Stimulated activated CD4-positive, alpha-beta T cell treated with anti-CD3 and anti-CD28 coated beads, TNF-alpha, amount 100 ng/mL, for 24 hours (primary cell): ENCODE measurements at regions not wholly inside any gene's neighbourhood (a gene's known extent, or its start where the extent isn't known, plus 50 kb on each side); places are given as distances from the start of the nearest gene placed in this dataset.
"Not testable (repeated sequence)": the region's sequence is repeated elsewhere in the genome, so short reads cannot be mapped to it uniquely, and the experiment has no call there.

Source experiments
- DNase-seq, 3 experiments: peaks; one replicate each; pipeline ENCODE4 v3.0.0-alpha.2; 2020; ENCODE audit warnings: low read depth in 3 of 3

- no peak for DNase-seq
Measured at GRCh38 chr21:28126521-28127174, 866.0 kb downstream of the LTN1 start.

GRCh38 chr21:28124541-28124940, 868.1 kb downstream of the LTN1 start:
- DNase-seq, result no peak

GRCh38 chr21:28118570-28118969, 874.1 kb downstream of the LTN1 start:
- no peak for DNase-seq

- DNase-seq, result not testable (repeated sequence)
Measured at GRCh38 chr21:28114986-28115385, 877.7 kb downstream of the LTN1 start.

GRCh38 chr21:28113718-28114117, 879.0 kb downstream of the LTN1 start:
- DNase-seq, result no peak

- no peak for DNase-seq
Measured at GRCh38 chr21:28112511-28112910, 880.2 kb downstream of the LTN1 start.

- DNase-seq, result no peak
Measured at GRCh38 chr21:28111151-28111619, 881.5 kb downstream of the LTN1 start.

- DNase-seq, result no peak
Measured at GRCh38 chr21:28110716-28111115, 882.0 kb downstream of the LTN1 start.

- DNase-seq, result no peak
Measured at GRCh38 chr21:28110074-28110473, 882.6 kb downstream of the LTN1 start.

- DNase-seq, result no peak
Measured at GRCh38 chr21:28106370-28106890, 886.2 kb downstream of the LTN1 start.

GRCh38 chr21:28104346-28104745, 888.3 kb downstream of the LTN1 start:
- DNase-seq, result no peak

GRCh38 chr21:28100366-28100765, 892.3 kb downstream of the LTN1 start:
- no peak for DNase-seq

- DNase-seq, result no peak
Measured at GRCh38 chr21:28099001-28099705, 893.5 kb downstream of the LTN1 start.

- DNase-seq, result no peak
Measured at GRCh38 chr21:28091466-28091865, 901.2 kb downstream of the LTN1 start.

GRCh38 chr21:28090546-28090945, 902.1 kb downstream of the LTN1 start:
- no peak for DNase-seq

- DNase-seq, result no peak
Measured at GRCh38 chr21:28089599-28090441, 902.9 kb downstream of the LTN1 start.

GRCh38 chr21:28086861-28087581, 905.7 kb downstream of the LTN1 start:
- no peak for DNase-seq

GRCh38 chr21:28084951-28085350, 907.7 kb downstream of the LTN1 start:
- no peak for DNase-seq

- no peak for DNase-seq
Measured at GRCh38 chr21:28083350-28083749, 909.3 kb downstream of the LTN1 start.

- no peak for DNase-seq
Measured at GRCh38 chr21:28078126-28078525, 914.6 kb downstream of the LTN1 start.

- no peak for DNase-seq
Measured at GRCh38 chr21:28074676-28075075, 918.0 kb downstream of the LTN1 start.

GRCh38 chr21:28072601-28073000, 920.1 kb downstream of the LTN1 start:
- DNase-seq, result no peak
